ENCODE measurements at regions not wholly inside any gene's neighbourhood (a gene's known extent, or its start where the extent isn't known, plus 50 kb on each side); places are given as distances from the start of the nearest gene placed in this dataset.

DNA sequence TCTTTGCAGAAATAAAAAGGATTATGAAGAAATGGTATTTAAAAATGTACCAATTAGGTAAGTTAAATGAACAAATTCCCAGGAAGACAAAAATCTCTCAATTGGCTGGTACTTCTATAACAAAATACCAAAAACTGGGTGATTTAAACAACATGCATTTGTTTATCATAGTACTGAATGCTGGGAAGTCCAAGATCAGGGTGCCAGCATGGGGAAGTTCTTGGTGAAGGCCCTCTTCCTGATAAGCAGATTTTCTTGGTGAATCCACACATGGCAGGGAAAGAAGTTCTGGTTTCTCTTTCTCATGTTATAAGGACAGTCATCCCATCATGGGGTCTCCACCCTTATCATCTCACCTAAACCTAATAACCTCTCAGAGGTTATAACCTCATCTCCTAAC lies 271.6 kb upstream of the SETBP1 start:
- DNase-seq (ENCODE audit: low read depth), result no peak

DNA sequence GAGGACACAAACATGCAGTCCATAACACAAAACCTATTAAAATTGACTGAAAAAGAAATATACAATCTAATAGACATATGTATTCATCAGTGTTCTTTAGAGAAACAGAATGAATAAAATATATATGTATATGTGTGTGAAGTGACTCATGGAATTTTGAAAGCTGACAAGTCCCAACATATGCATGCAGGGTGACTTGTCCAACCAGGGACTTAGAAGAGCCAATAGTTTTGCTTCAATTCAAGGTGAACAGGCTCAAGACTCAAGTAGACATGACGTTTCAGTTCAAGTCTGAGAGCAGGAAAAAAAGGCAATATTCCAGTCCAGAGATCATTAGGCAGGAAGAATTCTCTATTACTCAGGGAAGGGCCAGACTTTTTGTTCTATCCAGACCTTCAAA lies 271.2 kb upstream of the SETBP1 start:
- no peak for DNase-seq (ENCODE audit: low read depth)

DNA sequence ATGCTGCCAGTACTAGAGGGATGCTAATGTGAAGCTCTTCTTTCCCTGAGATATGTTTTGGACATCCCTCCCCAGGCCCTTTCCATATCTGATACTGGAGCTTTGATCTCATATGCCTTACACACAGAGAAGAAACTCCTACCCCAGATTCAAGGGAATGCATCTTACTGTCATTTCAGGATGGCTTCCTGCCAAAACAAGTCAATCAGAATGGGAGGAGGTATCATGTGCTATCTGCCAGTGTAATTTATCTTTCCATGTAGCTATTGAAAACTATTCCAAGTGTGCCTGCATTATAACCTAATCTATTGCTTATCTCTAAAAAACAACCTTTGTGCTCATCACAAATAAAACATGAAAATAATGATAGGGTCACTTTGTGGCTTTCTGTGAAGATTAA lies 269.9 kb upstream of the SETBP1 start:
- no peak for DNase-seq (ENCODE audit: low read depth)

DNA sequence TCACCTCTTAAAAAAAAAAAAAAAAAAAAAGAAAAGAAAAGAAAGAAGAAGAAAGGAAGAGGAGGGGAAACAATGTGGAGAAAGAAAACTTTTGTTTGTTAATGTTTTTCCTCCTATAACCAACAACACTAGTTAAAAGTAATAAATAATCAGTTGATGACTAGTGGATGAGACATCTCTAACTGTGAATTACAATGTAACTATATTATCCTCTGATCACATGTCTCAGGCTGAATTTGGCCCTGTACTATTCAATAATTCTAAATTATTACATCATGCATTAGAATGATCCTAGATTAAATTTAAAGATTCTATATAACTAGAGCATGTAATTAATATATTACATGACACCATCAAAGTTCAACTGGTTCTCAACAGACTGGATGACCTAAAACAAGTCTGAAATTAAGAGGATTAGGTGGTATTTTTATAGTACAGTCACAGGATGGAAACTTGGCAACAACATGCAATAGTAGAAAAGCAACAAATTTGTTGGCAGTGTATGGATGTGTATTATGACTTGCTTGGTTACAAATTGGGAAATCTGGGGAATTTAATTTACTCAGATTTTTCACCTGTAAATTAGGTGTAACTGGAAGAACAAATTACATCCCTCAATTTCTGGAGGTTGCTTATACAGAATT lies 269.3 kb upstream of the SETBP1 start:
- DNase-seq (ENCODE audit: low read depth), result no peak

DNA sequence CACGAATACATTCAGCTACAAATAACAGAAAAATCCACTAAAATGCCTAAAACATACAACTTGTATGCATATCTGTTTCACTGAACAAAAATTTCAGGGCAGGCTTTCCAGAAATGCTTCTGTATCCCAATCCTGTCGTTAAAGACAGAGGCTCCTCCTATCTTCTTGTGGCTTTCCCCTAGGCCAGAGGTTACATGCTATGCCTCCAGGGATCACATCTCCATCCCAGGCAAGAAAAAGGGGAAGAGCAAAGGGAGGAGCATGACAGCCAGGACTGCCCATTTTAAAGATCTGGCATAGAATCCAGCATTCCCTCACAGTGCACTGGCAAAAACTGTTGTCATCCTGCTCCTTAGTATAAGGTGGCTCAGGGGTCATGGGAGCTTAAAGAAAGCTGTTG lies 268.7 kb upstream of the SETBP1 start:
- no peak for DNase-seq (ENCODE audit: low read depth)

DNA sequence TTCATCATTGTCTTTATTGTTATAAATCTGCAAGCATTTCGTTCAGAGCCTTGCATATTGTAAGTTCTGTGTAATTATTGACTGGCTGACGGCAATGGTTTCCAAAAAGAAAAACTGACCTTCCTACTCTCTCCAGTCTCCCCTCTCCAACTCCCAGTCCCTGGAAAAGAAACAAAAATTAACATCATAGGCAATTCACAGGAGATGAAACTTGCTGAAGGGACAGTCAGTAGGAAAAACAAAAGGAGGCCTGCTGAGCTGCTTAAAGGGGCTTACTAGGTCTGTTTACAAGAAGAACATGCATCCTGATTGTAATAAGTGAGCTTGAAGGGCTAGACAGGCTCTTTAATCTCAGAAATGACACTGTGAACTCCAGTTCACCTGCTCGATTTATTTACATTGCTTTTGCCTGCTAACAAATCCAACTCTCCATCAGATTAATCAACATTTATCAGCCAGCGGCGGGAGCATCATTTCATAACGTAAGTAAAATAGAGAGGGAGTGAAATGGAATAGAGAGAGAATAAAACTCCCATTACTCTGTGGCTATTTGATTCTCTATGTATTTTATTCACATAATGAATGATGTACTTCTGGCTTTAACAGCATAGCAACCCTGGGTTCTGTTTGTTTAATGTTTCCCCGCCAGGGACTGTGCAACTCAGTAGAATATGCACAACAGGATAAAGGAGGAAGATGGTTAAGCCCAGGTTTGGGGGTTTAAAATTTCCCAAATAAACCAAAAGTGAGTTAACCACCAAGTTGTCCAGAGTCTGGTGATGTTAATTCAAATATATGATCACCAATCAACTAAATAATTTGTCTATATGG lies 256.7 kb upstream of the SETBP1 start:
- no peak for DNase-seq (ENCODE audit: low read depth)

DNA sequence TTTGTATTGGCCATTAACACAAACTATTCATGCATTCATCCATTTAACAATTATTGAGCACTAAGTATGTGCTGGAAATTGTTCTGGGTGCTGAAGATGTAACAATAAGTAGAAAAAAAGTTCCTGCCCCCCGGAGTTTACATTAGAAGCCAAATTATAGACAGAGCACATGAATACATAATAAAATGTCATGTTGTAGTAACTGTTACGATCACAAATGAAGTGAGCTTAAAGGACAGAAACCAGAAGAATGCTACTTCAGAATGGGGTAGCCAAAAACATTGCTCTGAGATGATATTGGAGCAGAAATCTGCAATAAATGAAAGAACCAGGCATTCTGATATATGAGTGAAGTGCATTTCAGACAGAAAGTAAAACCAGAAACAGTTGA lies 256.0 kb upstream of the SETBP1 start:
- DNase-seq (ENCODE audit: low read depth), result no peak

DNA sequence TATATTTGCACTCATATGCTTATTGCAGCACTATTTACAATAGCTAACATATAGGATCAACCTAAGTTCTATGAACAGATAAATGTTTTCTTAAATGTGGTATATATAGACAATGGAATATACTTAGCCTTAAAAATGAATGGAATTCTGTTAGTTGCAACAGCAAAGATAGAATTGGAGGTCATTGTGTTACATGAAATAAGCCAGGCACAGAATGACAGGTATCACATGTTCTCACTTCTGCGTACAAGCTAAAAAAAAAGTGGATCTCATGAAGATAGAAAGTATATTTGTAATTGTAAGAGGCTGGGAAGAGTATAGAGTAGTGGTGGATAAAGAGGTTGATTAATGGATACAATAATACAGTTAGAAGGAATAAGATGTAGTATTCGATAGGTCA lies 255.5 kb upstream of the SETBP1 start:
- DNase-seq (ENCODE audit: low read depth), result no peak

DNA sequence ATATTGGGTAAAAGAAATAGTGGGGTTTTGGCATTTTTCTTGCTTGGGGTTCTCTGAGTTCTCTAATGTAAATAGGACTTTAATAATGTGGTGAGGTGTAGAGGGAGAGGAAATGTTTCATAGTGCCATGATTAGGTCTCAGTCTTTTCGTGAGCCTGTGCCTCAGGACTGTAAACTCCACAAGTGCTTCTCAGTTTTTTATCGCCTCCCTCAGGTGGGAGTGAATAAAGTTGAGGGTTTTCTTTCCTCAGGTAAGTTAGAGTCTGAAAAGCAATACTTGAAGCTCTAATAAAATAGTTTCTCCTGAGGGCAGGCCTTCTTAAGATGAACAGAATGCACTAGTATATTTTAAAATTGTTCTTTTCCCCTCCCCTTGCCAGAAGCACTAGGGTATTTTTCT lies 243.1 kb upstream of the SETBP1 start:
- no peak for DNase-seq (ENCODE audit: low read depth)

DNA sequence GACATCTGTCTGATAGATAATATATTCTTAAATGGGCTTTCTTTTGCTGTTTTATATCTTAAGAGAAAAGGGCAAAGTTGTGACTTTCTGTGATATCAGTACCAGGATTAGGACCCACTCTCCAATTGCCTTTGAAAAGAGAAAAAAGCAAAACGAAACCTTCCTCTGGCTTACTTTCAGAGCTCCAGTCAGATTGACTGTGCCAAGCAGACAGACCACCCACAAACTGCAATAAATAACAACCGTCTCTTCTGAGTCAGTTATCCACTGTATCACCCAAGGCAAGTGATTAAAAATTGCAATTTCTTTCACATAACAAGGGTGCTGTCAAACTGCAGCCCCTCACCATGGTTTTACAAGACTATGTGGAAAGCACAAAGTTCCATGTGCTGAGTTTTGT lies 230.5 kb upstream of the SETBP1 start:
- no peak for DNase-seq (ENCODE audit: low read depth)

DNA sequence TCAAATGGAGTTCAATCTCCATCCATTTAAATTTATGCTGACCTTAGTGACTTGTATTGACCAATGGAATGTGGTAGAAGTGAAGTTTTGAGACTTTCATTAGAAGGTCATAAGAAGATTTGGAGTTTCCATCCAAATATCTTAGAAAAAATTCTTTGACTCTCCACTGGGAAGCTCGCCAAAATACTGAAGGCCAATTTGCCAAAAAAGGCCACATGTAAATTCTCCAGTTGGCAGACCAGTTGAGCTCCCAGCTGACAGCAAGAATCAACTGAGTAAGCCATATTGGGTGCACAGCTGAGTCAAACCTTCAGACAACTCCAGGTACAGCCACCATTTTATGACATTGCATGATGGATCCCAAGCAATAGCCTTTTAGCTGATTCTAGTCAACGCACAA lies 228.3 kb upstream of the SETBP1 start:
- no peak for DNase-seq (ENCODE audit: low read depth)

DNA sequence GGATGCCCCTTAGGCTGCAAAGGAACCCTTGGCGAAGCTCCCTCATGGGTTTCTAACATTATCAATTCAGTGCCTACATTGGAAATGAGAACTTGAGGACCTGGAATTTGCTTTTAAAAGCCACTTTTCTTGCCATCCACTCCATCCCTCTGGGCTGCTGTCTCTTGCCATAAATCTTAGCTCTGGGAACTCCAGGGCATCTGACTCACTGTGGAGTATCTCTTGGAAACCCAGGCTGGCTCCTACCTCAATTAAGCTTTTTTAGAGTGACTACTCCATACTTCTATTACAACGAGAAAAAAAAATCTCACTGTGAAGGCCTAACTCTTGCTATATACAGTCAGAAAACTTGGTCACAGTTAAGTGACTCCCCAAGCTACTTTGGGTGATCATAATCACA lies 227.2 kb upstream of the SETBP1 start:
- DNase-seq (ENCODE audit: low read depth), result no peak

DNA sequence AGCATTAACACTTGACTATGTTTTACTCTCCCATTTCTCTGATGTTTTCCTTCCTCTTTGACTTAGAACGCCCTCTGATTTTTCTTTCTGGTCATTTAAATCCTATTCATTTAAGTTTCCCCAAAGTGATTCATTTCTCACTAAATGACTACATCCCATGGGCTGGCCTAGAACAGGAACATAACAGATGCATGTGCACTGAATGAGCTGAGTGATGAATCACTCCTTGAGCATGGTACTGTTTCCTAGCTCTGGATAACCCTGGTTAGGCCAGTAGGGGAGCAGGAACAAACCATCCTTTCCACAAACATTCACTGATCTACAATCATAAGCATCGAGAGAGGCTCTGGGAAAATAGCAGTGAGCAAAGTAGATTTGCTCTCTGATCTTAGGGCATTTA lies 221.9 kb upstream of the SETBP1 start:
- DNase-seq (ENCODE audit: low read depth), result no peak

DNA sequence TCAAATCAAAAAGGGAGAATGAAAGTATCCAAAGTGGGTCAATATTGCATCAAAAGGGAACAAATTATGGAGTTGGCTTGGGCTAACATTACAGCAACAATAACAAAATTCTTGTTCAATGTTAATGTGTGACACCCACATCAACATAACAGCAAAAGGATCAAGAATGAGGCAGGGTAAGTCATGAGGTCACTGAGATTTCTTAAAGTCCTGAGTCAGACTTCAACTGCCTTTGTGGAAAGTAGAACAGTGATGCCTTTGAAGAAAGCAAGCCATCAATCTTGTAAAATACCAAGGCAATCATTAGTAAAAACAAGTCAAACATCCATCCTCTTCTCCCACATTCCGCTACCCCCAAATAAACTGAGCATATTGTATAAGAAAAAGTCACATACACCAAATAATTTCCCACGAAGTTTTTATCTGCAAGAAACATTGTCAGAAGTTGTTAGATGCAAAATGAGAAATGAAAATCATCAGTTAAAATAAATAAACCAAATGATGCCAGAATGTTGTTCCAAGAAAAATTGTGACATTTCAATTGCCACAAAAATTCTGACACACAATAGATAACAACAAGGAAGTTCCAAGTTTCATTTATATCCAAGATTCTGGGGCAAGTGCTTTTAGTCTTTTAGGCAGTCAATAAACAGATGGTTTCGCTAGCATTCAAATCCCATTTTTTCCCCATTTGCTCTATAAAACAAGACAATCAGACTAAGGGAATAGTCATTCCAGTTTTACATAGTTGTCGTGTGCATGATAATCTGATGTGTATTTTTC lies 216.1 kb upstream of the SETBP1 start:
- DNase-seq (ENCODE audit: low read depth), result no peak

DNA sequence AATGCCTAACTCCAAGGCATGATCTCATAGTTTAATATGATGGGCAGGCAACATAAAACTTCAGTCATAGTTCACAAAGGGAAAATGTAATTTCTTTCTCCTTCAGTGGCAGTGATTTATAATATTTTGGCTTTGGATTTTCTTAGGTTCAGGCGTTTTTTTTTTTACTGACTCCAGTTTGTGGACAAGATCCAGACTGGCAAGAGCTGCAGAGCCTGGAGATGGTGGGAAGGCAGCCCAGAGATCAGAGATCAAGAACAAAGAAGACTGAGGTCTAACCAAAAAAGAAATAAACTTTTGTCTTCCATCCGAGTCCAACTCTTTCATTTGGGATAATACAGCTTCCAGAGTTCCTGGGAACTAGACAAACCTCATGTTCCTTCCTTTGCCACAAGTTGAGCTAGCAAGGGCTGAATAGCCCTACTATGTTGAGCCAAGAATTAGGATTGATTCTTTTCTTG lies 215.3 kb upstream of the SETBP1 start:
- DNase-seq (ENCODE audit: low read depth), result no peak

DNA sequence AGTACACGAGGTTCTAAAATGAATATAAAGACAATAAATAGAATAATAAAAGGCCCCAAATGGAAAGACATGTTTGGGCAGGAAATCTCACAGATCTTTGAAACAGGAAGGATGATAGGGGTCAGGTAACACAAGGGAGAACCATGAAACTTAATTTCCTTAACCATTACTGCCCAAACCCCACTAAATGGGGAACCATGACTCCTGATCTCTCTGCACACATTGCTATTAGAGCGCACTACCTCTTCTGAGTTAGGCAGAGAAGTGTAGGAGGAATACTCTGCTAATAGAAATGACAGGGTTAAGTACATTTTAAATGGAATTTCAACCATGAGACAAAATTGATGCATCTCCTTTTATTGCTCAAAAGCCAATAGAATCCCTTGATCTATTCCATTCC lies 213.7 kb upstream of the SETBP1 start:
- no peak for DNase-seq (ENCODE audit: low read depth)

DNA sequence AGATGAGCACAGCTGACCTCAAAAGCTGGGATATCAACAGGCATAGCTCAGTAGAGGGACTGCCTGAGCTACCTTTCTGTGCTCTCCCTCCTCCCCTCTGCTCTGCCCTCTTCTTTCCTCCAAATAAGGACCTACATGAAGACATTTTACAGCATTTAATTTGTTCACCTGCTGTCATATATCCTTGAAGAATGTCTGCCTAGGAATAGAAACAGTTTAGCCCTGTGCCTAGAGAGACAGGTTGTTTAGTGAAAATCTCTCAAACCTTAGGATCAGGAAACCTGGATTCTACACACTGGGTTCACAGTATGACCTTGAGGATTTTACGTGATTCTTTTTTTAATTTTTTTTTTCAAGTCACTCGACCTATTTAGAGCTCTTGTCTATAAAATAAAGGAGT lies 213.0 kb upstream of the SETBP1 start:
- no peak for DNase-seq (ENCODE audit: low read depth)

DNA sequence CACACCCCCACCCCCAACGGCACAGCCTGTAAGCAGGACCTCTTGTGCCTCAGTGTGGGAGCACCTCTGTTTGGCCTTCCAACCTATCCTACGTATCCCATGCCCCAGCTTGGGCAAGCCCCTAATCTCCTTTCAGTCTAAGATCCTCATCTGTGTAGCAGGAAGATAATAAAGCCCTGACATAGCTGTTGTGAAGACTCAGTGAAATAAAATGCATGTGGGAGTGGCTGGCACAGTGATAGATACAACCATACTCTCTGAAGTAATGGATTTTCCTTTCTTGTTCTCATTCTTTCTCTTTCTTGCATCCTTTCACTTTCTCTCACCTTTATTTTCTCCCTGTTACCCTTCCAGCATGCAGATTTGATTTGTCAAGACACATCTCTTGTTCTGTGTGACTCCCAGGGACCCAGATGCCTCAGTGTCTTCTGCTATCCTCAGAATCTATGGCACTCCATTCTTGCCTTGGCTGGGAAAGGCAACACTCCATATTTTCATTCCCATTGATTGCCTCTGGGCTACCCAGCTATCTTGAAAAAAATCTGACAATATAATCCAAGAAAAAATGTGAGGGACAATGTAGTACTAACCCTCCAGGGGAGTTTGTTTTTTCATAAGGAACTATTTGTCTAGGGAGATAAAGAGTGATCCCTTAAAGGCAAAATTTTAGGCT lies 207.2 kb upstream of the SETBP1 start:
- no peak for DNase-seq (ENCODE audit: low read depth)

DNA sequence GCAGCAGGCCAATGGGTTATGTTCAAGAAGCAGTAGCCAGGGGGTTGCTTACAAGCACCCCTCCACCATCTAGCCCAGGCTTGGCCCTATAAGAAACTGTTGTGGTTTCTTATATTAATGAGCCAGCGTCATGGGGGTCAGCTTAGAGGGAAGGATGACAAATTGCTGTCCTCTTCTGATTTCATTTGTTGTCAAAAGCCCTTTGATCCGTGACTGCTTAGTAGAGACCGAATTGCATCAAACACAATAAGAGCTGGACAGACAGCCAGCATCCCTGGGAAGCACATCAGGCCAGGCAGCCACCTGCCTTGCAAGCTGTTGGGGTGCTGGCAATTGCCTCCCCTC lies 206.6 kb upstream of the SETBP1 start:
- DNase-seq (ENCODE audit: low read depth), result no peak

DNA sequence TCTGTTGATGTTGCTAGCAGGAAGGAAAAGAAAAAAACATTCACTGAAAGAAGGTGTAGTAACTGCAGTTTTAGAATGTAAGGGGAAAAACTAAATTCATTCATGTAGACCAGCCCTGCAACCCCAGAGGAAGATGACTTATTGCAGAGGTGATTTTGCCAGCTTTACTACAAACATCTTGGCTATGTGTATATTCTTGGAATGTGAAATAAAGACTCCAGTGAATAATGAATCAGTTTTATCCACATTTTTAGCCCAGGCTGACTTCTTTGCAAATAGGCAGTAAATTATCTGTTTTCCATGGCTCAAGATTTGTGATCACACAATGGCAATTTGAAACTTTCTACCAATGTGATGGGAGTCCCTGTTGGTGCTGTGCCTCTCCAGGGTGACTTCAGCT lies 206.1 kb upstream of the SETBP1 start:
- DNase-seq (ENCODE audit: low read depth), result no peak

DNA sequence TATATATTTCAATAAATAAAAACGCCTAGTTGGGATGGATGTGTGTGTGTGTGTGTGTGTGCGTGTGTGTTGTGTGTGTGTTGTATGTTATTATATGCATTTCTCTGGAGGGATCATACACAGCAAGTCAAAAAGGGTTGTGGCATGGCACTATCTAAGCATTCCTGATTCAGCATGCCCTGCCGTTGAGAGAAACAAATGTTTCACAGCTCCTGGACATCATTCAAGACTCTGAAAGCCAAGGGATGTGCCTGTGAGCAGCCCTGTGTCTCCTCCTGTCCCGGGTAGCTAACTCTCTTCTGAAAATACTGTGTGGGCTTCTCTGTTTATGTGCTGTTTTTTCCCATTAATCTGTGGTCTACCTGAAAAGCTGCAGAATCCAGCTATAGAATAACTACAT lies 197.9 kb upstream of the SETBP1 start:
- DNase-seq (ENCODE audit: low read depth), result no peak

DNA sequence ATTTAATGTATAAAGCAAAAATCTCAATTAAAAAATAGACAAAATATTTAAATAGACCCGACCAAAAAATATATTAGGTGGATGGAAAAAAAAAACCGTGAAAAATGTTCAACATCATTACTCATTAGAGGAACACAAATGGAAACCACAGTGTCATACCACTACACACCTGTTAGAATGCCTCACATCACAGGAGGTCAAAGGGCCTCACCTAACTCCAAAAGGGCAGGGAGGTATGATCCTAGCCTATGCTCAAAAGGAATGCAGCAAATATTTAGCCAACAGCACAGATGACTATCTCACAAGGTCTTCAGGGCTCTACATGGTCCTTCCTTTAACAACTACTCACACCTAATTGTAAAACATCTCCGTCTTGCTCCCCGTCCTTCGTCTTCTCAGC lies 185.5 kb upstream of the SETBP1 start:
- no peak for DNase-seq (ENCODE audit: low read depth)
